ENCODE measurements at regions not wholly inside any gene's neighbourhood (a gene's known extent, or its start where the extent isn't known, plus 50 kb on each side); places are given as distances from the start of the nearest gene placed in this dataset.
"Not testable (repeated sequence)": the region's sequence is repeated elsewhere in the genome, so short reads cannot be mapped to it uniquely, and the experiment has no call there.

DNA sequence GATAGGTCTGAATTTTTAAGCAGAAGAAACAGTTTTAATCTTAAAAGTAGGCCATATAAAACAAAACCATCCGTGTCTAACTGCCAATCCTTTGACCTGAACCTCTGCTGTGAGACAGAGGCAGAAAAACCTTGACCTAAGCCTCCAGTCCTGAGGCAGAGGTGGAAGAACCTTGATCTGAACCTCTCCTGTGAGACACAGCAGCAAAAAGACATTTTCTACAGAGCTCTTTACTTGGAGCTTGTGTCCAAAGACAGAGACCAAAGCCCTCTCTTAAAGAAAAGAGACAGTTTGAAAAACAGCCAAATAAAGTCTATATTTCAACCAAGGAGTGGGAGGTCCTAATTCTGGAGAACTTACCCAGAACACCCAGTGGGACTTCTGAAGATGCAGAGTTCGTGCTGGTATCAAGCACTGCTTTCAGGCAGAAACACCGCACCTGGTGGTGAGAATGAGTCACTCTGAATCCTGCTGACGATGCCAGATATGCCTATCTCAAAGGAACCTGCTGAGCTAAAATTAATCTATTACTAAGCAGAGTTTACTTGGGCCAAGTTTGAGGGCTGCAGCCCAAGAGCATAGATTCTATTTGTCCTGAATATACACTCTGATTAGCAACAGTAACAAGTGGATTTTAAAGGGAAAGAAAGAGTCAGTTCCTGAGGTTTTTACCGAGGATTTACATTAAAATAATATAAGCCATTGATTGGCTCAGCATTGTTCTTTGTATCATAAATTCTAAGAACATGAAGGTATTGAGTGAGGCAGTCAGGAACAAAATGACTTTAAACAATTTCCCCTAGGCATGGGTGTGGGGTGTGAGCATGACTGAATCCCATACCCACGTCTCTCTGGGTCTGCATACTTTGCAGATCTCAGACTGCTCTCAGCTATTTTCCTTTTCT is 806.4 kb downstream of the TRIB2 start:
- in situ Hi-C loops (cut with MboI; ENCODE audit: low pct_unique_long_range_greater_than_20kb, low sequenced_read_pairs), result no loop called here
- no peak for DNase-seq

DNA sequence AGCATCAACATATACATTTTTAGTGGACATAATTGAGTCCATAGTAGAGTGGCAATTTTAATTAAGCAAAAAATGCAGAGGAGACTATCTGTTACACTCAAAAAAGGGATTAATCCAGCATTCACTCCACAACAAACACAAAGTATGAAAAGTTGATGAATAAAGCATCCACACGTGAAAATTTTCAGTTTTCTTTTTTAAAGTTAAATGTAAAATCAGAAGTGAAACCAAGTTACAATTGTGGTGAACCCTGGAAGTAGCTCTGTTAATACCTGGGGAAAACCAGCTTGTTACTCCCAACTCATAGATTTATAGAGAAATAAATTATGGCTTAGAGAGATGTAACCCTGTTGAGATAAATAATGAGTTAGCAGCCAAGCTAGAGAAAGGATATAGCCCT is 807.8 kb downstream of the TRIB2 start:
- no peak for DNase-seq
- in situ Hi-C loops (cut with MboI; ENCODE audit: low pct_unique_long_range_greater_than_20kb, low sequenced_read_pairs), result no loop called here

DNA sequence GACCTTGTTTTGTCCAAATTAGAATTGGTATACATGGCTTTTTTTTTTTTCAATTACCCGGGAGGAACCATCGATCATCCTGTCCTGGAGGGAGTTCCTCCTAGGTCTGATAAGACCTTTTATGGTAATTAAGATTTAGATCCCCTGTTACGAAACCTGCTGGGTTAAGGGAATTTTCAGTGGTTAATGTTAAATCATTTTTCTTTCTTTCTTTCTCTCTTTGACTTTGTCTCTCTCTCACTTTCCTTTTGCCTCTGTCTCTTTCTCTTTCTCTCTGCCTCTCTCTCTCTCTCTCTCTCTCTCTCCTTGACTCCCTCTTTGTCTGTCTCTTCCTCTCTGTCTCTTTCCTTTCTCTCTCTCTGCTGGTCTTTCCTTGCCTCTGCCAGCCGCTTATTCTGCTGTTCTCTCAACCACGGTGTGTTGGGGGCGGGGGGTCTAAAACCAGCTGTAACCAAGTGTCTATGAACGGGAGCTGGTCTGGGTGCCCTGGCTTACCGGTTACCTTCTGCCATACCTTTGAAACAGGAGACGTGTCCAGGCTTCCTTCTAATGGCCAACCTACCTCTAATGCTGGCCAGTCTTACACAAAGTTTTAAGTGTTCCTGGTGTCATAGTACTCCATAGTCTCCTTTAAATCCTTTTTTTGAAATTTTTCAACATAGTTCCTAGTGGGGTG is 815.1 kb downstream of the TRIB2 start:
- DNase-seq; in situ Hi-C loops (cut with MboI; ENCODE audit: low pct_unique_long_range_greater_than_20kb, low sequenced_read_pairs): not testable (repeated sequence)

DNA sequence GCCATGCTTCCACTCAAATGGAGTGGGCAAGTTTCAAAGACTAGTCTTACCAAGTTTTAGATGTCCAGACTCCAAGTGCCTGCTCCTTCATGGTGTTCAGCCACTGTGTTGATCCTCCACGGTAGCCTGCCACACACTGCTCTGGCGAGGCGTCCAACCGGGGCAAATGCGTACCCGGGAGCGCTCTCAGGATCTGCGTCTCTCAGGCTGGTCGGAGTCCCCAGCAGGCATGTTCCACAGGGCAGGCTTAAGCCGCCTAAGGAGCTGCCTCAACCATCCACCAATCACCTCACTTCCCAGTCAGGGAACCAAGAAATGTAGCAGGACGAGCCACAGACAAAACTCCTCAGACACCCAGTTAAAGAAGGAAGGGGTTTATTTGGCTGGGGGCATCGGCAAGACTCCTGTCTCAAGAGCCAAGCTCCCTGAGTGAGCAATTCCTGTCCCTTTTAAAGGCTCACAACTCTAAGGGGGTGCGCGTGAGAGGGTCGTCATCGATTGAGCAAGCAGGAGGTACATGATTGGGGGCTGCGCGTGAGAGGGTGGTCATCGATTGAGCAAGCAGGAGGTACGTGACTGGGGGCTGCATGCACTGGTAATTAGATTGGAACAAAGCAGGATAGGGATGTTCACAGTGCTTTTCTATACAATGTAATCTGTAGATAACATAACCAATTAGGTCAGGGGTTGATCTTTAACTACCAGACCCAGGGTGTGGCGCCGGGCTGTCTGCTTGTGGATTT is 816.2 kb downstream of the TRIB2 start:
- DNase-seq; in situ Hi-C loops (cut with MboI; ENCODE audit: low pct_unique_long_range_greater_than_20kb, low sequenced_read_pairs): not testable (repeated sequence)

DNA sequence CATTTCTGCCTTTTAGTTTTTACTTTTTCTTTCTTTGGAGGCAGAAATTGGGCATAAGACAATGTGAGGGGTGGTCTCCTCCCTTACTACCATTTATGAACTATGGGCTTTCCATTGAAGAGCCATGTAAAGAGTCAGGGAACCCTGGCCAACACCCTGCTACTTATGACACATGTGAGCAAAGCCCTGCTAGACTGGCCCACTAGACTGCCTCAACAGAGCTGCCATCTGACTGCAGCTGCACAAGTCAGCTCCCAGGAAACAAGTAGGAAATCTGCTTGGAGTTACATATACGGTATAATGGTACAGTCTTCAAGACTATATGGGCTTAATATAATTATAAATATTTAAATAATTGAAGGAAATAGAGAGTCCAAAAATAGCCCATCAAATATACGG is 816.8 kb downstream of the TRIB2 start:
- in situ Hi-C loops (cut with MboI; ENCODE audit: low pct_unique_long_range_greater_than_20kb, low sequenced_read_pairs), result no loop called here
- no peak for DNase-seq

DNA sequence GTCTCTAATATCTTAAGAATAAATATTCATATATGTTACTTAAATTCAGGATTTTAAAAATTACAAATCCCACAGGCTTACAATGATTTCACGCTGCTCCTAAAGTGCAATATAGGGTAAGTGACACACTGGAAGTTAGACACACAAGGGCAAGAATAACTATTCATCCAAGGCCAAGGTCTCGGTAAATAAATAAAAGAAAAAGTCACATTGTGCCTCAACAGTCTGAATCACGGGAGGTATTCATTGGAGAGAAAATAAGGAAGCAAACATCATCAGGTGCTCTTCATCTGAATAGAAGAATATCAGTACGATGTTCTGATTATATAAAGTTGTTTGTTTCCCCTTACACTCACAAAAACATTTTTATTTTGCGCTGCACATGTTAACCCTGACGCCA is 820.2 kb downstream of the TRIB2 start:
- DNase-seq, result no peak
- in situ Hi-C loops (cut with MboI; ENCODE audit: low pct_unique_long_range_greater_than_20kb, low sequenced_read_pairs), result no loop called here

DNA sequence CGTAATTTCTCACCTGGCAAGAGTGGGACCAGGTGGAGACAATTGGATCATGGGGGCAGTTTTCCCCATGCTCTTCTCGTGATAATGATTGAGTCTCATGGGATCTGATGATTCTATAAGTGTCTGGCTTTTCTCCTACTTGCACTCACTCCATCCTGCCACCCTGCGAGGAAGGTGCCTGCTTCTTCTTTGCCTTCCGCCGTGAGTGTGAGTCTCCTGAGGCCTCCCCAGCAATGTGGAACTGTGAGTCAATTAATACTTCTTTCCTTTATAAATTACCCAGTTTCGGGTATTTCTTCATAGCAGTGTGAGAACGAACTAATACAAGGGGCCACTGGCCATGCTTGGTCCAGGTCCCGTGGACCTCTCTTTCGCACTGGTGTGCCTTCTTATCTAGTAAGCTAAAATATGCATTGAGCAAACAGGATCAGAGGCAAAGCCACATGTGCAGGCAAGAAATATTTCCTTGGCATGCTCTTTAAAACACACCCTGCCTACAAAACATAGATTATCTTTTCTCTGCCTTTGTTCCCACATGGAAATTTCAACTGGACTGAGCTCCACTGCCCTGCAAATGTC is 821.1 kb downstream of the TRIB2 start:
- in situ Hi-C loops (cut with MboI; ENCODE audit: low pct_unique_long_range_greater_than_20kb, low sequenced_read_pairs), result no loop called here
- DNase-seq, result no peak

DNA sequence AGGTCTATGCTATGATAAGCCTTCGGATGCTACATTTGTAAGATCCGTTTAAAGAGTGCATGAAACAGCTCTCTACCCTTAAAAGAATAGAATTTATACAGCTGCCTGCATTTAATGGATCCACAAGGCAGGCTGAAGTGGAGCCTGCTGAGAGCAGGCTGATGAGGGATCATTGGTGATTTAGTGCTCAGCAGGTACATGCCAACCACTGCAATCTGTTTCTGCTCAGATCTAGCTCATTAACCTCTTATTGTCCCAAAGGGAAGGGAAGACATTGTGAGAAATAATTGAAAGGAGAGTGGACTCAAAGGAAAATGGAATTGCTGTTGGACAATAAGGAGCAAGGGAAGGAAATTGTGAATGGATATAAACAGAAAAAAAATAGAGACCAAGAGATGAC is 822.6 kb downstream of the TRIB2 start:
- in situ Hi-C loops (cut with MboI; ENCODE audit: low pct_unique_long_range_greater_than_20kb, low sequenced_read_pairs), result no loop called here
- DNase-seq, result no peak

DNA sequence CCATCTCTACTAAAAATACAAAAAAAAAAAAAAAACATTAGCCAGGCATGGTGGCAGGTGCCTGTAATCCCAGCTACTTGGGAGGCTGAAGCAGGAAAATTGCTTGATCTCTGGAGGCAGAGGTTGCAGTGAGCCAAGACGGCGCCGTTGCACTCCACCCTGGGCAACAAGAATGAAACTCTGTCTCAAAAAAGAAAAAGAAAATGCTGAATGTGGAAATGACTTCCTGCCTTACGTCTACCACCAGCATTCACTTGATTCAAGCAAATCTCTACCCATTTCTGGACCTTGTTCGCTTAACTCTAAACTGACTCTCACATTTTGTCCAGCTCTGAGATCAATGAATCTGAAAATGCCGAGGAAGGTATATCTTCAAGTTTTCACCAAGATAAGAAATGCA is 825.3 kb downstream of the TRIB2 start:
- in situ Hi-C loops (cut with MboI; ENCODE audit: low pct_unique_long_range_greater_than_20kb, low sequenced_read_pairs), result no loop called here
- DNase-seq, result no peak

DNA sequence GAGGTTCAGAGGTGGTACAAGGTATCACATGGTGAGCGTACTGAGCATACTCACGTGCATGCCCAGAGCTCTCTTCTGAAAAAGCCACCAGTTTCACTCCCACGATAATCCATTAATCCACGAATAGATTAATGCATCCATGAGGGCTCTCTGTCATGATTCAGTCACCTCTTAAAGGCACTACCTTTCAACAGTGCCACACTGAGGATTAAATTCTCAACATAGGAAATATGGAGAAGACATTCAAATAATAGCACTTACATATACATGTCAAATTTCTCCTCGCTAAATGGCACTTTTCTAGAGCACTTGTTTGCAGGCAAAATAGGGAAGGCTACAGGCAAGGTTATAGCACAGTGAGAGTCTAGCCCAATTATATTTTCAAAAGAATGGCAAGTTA is 825.9 kb downstream of the TRIB2 start:
- DNase-seq, result no peak
- in situ Hi-C loops (cut with MboI; ENCODE audit: low pct_unique_long_range_greater_than_20kb, low sequenced_read_pairs), result no loop called here

DNA sequence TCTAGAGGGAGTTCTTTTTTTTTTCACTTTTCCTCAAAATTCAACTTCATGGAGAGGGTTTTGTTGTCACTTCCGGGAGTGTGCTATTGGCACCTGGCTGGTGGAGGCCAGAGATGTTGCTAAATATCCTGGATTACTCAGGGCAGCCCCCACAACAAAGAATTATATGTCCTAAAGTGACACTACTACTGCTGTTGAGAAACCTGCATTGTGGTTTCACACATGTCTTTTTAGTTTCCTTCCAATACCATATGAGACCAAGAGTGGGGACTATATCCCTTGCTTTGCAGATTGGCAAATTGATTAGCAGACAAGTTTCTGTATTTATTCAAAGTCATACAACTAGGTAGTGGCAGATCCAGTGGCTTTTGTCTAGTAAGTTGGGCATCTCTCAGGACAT is 826.8 kb downstream of the TRIB2 start:
- no peak for DNase-seq
- in situ Hi-C loops (cut with MboI; ENCODE audit: low pct_unique_long_range_greater_than_20kb, low sequenced_read_pairs), result no loop called here

DNA sequence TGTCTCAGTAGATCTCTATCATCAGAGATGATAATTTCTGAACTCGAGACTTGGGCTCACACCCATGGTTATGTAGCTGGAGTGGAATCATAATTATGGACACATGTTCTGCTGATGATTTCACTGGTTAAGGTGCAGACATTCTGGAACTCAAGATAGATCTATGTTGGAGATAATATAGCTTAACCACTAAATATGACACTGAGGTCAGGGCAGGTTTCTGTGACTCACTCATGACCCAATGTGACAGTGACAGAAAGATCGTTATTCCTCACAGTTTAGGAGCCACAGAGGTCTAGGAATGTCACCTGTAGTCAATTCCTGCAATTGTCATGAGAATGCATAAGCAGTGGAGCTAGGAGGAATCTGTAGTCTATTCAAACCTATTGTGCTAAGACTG is 828.6 kb downstream of the TRIB2 start:
- no peak for DNase-seq
- in situ Hi-C loops (cut with MboI; ENCODE audit: low pct_unique_long_range_greater_than_20kb, low sequenced_read_pairs), result no loop called here

DNA sequence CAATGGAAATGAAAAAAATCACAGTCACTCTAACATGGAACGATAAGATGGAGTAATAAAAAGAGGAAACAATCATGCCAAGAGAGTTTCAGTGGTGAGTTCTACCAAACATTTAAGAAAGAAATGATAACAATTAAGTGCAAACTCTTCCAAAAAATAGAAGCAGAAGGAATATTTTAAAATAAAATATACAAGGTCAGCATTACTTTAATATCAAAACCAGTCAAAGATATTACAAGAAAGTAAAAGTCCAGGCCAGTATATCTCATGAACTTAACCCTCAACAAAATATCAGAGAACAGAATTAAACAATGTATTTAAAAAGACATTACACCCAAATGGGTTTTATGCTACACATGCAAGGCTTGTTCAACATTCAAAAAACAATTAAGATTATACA is 829.4 kb downstream of the TRIB2 start:
- in situ Hi-C loops (cut with MboI; ENCODE audit: low pct_unique_long_range_greater_than_20kb, low sequenced_read_pairs), result no loop called here
- DNase-seq, result no peak

DNA sequence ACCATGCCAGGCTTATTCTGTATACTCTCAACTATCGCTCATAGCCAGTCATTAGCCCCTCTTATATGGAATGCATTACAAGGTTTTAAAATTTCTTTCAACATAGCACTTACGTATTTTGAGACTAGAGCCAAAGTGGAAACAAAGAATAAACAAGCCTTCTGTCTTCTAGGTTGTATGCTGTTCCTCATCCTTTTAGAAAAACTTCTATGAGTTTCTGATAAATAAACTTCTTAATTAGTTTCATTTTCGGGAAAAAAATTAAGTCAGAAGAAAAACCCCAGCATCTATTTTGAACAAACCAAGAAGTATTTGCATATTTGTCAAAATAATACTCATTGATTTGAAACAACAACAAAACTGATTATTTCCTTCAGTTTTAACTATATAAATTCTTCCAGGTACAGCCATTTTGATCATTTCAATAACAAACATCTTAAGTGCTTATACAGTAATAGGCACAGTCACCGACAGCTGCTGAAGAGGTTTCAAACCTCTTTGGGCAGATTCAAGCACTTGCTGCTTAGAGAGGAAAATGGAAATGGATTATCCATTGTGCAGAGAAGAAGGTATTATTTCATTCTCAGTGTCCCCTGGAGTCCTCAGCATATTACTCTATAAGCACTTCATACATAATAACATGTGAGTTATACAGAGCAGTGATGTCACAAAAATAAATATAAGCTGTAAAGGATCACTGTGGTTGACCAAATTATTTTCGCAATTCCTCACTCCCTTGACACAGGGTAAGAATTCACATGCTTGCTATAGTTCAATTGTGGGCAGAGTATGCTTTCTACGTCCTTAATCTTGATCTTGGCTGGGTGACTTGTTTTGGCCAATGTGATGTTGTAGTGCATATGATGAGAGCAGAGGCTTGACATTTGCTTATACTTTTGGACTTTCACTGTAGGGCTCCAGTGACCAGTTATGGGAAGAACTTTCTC is 833.8 kb downstream of the TRIB2 start:
- in situ Hi-C loops (cut with MboI; ENCODE audit: low pct_unique_long_range_greater_than_20kb, low sequenced_read_pairs), result no loop called here

DNA sequence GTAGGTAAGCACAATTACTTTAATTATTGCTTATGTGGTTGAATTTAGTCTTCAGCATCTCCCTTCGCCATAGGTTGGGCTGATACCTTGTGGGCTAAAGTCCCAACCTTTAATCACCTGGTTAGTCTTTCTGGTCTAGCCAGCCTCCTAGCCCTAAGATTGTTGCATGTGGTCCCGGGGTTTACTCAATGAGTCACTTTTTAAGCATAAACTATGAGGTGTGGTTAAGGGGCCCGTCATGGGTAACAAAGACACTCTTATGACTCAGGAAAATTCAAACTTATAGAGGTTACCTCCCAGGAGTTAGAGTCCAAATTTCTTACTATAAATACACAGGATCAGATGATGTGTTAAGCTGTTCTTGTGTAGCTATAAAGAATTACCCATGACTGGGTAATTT is 841.6 kb downstream of the TRIB2 start:
- no peak for DNase-seq
- in situ Hi-C loops (cut with MboI; ENCODE audit: low pct_unique_long_range_greater_than_20kb, low sequenced_read_pairs), result no loop called here

More for the DNA sequence above, 833.8 kb downstream of the TRIB2 start:
- no peak for DNase-seq

DNA sequence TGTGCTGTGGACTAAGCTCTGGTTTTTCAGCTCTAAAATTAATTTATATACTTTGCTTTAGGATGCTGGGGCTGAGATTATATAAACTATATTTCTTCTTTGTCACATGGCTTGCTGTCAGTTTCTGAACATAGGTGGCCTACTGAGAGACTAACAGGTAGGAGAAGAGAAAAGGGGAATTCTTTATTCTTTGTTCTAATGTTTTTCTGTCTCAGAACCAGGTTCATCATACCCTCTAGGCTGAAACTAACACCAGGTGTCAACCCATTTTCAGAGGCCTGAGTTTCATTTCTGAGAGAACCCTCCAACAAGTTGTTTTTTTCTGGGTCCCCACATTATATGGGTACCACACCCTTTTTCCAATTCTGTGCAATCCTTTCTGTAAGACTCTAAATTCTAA is 843.6 kb downstream of the TRIB2 start:
- DNase-seq, result no peak
- in situ Hi-C loops (cut with MboI; ENCODE audit: low pct_unique_long_range_greater_than_20kb, low sequenced_read_pairs), result no loop called here

DNA sequence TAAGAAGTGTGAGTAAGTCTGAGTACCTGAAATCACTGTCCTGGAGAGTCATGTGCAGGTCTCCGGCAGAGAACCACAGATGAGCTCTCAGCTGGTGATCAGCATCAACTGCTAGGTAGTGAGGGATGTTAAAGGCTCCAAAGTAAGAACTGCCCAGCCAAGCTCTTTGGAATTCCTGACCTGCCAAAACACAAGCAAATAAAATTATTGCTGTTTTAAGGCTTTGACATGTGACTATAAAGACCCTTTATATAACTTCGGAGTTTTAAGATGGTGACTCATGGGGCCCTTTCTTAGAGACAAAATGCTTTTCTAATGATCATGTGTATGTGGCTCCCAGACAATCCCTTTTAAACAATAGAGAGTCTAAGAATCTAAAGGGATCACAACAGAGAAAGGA is 855.7 kb downstream of the TRIB2 start:
- DNase-seq, result no peak
- in situ Hi-C loops (cut with MboI; ENCODE audit: low pct_unique_long_range_greater_than_20kb, low sequenced_read_pairs), result no loop called here

DNA sequence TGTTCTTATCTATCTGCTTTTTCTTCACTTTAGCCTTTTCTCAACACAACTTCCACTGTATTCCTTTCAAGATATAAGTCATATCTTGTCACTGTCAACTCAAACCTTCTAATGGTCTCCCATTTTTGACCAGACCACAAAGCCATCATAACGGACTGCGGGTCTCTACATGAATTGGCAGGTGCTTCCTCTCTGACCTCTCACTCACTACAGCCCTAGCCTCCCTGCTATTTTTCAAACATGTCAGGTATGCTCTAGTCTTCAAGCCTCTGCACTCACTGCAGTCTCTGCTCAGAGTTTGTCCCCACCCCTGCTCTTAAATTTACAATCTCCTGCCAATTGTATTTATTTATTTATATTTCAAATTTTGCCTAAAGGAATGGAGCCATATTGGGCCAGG is 858.1 kb downstream of the TRIB2 start:
- in situ Hi-C loops (cut with MboI; ENCODE audit: low pct_unique_long_range_greater_than_20kb, low sequenced_read_pairs), result no loop called here
- no peak for DNase-seq

Measured in KBM-7 (cell line).